ENCODE measurements at regions not wholly inside any gene's neighbourhood (a gene's known extent, or its start where the extent isn't known, plus 50 kb on each side); places are given as distances from the start of the nearest gene placed in this dataset.
A peak's percentile ranks its signal among the peaks of the same experiment; 100 is the strongest.

DNA sequence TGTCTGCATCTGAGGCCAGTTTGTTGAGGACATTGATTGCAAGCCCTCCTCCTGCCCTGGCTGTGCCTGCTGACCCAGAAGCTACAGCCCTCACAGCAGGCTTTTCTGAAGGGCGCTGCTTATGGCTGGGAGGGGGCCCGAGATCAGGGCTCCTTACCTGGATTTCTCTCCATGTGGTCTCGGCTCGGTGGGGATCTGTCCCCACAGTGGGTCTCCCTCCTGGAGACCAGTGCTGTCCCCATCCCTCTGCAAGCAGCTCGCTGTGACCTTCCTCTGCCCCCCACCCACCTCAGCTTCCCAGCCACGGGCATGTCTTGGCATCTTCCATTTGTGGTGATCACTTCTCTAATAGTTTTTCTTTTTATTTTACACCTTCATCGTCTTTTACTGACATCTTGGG is 357.9 kb downstream of the IRX2 start:
- TF ChIP-seq, protein P1, sequence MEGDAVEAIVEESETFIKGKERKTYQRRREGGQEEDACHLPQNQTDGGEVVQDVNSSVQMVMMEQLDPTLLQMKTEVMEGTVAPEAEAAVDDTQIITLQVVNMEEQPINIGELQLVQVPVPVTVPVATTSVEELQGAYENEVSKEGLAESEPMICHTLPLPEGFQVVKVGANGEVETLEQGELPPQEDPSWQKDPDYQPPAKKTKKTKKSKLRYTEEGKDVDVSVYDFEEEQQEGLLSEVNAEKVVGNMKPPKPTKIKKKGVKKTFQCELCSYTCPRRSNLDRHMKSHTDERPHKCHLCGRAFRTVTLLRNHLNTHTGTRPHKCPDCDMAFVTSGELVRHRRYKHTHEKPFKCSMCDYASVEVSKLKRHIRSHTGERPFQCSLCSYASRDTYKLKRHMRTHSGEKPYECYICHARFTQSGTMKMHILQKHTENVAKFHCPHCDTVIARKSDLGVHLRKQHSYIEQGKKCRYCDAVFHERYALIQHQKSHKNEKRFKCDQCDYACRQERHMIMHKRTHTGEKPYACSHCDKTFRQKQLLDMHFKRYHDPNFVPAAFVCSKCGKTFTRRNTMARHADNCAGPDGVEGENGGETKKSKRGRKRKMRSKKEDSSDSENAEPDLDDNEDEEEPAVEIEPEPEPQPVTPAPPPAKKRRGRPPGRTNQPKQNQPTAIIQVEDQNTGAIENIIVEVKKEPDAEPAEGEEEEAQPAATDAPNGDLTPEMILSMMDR (IDR thresholded peaks at IDR 0.05) = no peak
- H3K36me3 ChIP-seq = no peaks in the 10 kb centered on the region
- no peaks in the 10 kb centered on the region for H3K9me3 ChIP-seq
- DNase-seq = no peak
- H3K27ac ChIP-seq = no peak overlapping the region
- H3K4me3 ChIP-seq = no peak overlapping the region
- H3K27me3 ChIP-seq = peaks cover 0 to 4% of the 10 kb centered on the region in 2 donors
- intact Hi-C loops (cut with DNase I; ENCODE audit: low total_unique reads) = no loop called here
- H3K4me1 ChIP-seq = no peaks in the 10 kb centered on the region

DNA sequence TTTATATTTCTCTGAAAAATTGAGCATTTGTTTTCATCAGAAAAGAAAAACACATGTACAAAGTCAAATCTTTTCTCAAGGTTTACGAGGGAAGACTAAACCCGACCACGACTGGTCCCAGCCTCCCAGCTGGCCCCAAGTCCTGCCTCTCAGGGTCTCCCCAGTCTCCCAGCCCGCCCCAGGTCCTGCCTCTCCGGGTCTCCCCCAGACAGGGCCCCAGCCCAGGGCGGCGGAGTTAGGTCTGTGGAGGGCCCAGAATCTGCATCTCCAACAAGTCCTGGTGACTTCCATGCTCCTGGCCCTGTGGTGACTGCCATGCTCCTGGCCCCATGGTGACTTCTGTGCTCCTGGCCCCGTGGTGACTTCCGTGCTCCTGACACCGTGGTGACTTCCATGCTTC is 359.9 kb downstream of the IRX2 start:
- intact Hi-C loops (cut with DNase I; ENCODE audit: low total_unique reads) = no loop called here
- Histone ChIP-seq H3K27ac (no peak overlapping the region), H3K4me3 (no peak overlapping the region), H3K27me3 (peaks cover 0 to 7% of the 10 kb centered on the region in 2 donors), H3K9me3 (no peaks in the 10 kb centered on the region), H3K36me3 (no peaks in the 10 kb centered on the region), H3K4me1 (peaks cover 0 to 7% (median 0%) of the 10 kb centered on the region in 4 donors)
- no peak for DNase-seq
- TF ChIP-seq, protein P1 (IDR thresholded peaks at IDR 0.05) = no peak

DNA sequence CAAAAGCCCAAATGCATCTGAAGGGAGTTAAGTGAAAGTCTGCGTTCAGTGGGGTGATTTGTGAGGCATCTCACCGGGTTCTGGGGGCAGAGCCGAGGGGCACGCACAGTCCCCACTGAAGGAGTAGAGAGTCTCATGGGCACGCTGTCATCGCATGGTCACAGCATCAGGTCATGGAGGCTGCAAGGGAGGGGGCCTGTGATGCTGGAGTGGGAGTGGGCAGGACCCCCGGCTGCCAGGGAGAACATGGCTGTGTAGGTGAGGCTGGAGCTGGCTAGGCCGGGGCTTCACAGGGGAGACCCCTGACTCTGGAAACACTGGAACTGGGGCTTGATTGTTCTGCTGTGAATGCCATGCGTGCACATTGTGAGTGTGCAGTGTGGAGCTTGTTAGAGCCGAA is 360.5 kb downstream of the IRX2 start:
- H3K4me1 ChIP-seq = peaks cover 0 to 7% (median 0%) of the 10 kb centered on the region in 4 donors
- TF ChIP-seq, protein P1 (IDR thresholded peaks at IDR 0.05) = no peak
- no peaks in the 10 kb centered on the region for H3K36me3 ChIP-seq
- no peaks in the 10 kb centered on the region for H3K9me3 ChIP-seq
- no peak overlapping the region for H3K27ac ChIP-seq
- peaks cover 0 to 7% of the 10 kb centered on the region in 2 donors for H3K27me3 ChIP-seq
- no peak for DNase-seq
- no peak overlapping the region for H3K4me3 ChIP-seq
- intact Hi-C loops (cut with DNase I; ENCODE audit: low total_unique reads) = no loop called here

DNA sequence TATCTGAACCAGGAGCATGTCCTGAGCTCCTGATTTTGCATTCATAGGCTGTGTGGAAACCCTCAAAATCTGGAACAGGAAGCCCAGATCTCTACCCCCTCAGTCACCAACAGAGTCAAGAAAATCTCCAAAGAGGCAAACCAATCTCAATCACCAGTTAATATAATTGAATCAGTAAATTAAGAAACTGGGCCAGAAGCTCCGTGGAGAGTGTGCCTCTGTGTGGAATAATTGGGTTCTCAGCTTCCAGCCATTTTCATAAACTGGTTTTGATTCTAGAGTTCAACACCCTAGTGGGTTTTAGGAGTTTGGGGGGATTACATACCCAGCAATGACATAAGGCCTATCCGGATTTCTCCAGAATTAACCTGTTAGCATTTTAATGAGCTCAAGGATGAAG is 362.9 kb downstream of the IRX2 start:
- peaks cover 0 to 8% of the 10 kb centered on the region in 2 donors for H3K27me3 ChIP-seq
- intact Hi-C loops (cut with DNase I; ENCODE audit: low total_unique reads) = no loop called here
- no peak overlapping the region for H3K4me3 ChIP-seq

DNA sequence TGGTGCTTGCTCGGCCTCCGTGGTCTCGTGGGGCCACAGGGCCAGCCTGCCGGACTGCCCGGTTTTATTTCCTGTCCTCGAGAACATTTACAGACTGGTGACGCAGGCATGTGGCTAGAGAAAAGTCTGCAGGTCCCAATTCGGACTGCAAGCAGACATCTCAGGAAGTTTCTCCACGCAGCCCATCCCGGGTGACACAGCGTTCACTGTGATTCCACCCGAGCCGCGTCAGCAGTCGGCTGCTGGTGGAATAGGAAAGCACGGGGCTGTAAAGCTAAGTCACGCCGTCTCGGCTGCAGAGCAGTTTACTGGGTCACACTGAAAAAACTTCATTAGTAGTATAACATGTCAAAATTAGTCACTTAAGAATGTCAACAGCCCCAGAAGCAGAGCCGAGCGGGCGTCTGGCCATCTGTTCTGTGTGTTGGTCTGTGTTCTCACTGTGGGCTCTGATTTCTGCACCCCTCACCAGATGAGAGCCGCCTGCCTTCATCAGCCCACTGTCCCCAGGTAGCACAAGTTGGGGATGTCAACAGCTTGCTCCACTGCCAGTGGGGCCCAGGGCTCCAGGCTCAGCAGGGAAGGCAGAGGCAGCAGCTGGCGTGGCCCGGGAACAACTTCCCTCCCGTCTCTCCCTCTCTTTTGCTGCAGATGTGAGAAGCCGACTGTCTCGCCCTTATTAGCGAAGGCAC is 363.7 kb downstream of the IRX2 start:
- Histone ChIP-seq H3K36me3 (no peaks in the 10 kb centered on the region), H3K4me1 (peaks cover 0 to 7% (median 0%) of the 10 kb centered on the region in 4 donors), H3K27ac (no peak overlapping the region), H3K27me3 (peaks cover 0 to 15% of the 10 kb centered on the region in 2 donors), H3K4me3 (peak overlapping the region in 1 of 2 donors; percentile 12), H3K9me3 (no peaks in the 10 kb centered on the region)
- TF ChIP-seq, protein P1 (IDR thresholded peaks at IDR 0.05) = no peak
- intact Hi-C loops (cut with DNase I; ENCODE audit: low total_unique reads) = no loop called here
- DNase-seq = no peak

More for the DNA sequence above, 362.9 kb downstream of the IRX2 start:
- Histone ChIP-seq H3K36me3 (no peaks in the 10 kb centered on the region), H3K4me1 (peaks cover 0 to 7% (median 0%) of the 10 kb centered on the region in 4 donors), H3K27ac (no peak overlapping the region), H3K9me3 (no peaks in the 10 kb centered on the region)
- TF ChIP-seq, protein P1 (IDR thresholded peaks at IDR 0.05) = no peak
- DNase-seq = no peak

Data from tibial artery (tissue), 4 donors.